Right atrium auricular region (tissue), 2 donors: ENCODE measurements at regions not wholly inside any gene's neighbourhood (a gene's known extent, or its start where the extent isn't known, plus 50 kb on each side); places are given as distances from the start of the nearest gene placed in this dataset.

Experiments used
- DNase-seq: peaks from one replicate; pipeline ENCODE4 v3.0.0-alpha.2; 2019; ENCODE audit warnings: low spot score
- H3K27ac ChIP-seq, 2 donors: fragments of 200-600 bp; sonication (generic); 1 replicate in 1 of 2; 2 replicates in 1 of 2; pipeline ENCODE4 v1.5.1; 2016 to 2019
- H3K27me3 ChIP-seq, 2 donors: fragments of 200-600 bp; sonication (generic); one replicate each; pipeline versions ENCODE4 v1.5.1 to v1.6.0; 2017 to 2019
- H3K36me3 ChIP-seq: fragments of 200-600 bp; sonication (generic); one replicate; pipeline ENCODE4 v1.5.1; 2016
- H3K4me1 ChIP-seq, 2 donors: fragments of 200-600 bp; sonication (generic); one replicate each; pipeline versions ENCODE4 v1.5.1 to v1.6.0; 2017 to 2019
- H3K4me3 ChIP-seq, 2 donors: fragments of 200-600 bp; sonication (generic); 1 replicate in 1 of 2; 2 replicates in 1 of 2; pipeline ENCODE4 v1.5.1; 2017 to 2019; ENCODE audit warnings: mild to moderate bottlenecking in 1 of 2, moderate library complexity in 1 of 2
- H3K9me3 ChIP-seq, 2 donors: fragments of 200-600 bp; sonication (generic); one replicate each; pipeline ENCODE4 v1.5.1; 2019
- CTCF ChIP-seq, 2 donors: fragments of 200-600 bp; sonication (generic); IDR thresholded peaks; one replicate each; pipeline ENCODE4 v1.5.1; 2019; ENCODE audit warnings: antibody characterized with exemption in 2 of 2

DNA sequence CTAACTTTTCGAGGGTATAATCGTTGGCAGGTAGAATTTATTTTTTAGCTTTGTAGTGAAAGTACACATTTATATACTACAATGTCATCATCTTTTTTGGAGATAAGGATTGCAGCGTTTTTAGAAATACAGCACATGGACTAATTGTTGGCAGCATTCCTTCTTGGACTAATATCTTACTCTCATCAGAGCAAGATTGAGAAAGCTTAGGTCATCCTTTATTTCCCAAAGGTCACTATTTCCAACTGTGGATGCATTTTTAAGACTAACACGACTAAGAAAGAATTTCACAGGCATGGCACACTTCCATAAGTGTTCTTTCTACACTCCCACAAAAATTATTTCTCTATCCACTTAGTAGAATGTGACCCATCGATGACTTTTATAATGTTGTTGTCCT lies 732.3 kb downstream of the NCAM2 start:
- Histone ChIP-seq H3K4me3 (no peak overlapping the region), H3K4me1 (no peaks in the 10 kb centered on the region), H3K27ac (no peak overlapping the region), H3K9me3 (no peaks in the 10 kb centered on the region), H3K36me3 (no peaks in the 10 kb centered on the region), H3K27me3 (no peaks in the 10 kb centered on the region)
- no peak for TF ChIP-seq CTCF (IDR thresholded peaks at IDR 0.05)
- DNase-seq = no peak

DNA sequence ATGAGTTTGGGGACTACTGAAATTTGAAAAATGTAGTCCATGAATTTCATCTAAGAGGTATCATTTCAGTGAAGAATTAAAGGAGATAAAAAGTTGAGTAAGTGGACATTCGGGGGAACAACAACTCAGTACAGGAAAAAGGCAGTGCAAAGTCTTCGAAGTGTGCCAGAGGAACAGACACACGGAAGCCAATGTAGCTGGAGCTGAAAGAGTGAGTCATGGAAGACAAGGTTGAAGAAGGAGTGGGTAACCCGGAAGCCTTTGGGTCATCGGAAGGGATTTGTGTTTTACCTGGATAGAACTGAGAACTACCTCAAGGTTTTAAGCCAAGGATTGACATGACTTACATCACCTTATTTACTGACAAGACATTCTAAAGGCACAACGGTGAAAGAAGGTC lies 733.4 kb downstream of the NCAM2 start:
- Histone ChIP-seq H3K4me1 (no peaks in the 10 kb centered on the region), H3K9me3 (no peaks in the 10 kb centered on the region), H3K27me3 (no peaks in the 10 kb centered on the region), H3K36me3 (no peaks in the 10 kb centered on the region), H3K4me3 (no peak overlapping the region), H3K27ac (no peak overlapping the region)
- no peak for DNase-seq
- TF ChIP-seq CTCF (IDR thresholded peaks at IDR 0.05) = no peak

DNA sequence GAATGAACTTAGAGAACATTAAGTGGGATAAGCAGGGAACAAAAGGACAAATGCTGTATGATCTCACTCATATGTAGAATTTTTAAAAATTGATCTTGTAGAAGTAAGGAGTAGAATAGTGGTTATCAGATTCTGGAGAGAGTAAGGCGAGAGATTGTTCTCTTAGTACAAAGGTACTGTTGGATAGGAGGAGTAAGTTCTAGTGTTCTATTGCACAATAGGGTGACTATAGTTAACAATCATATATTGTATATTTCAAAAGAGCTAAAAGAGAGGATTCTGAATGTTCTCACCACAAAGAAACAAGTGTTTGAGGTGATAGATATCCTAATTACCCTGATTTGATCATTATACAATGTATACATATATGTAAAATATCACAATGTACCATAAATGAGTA lies 735.9 kb downstream of the NCAM2 start:
- H3K27ac ChIP-seq = no peak overlapping the region
- no peaks in the 10 kb centered on the region for H3K4me1 ChIP-seq
- no peaks in the 10 kb centered on the region for H3K36me3 ChIP-seq
- H3K27me3 ChIP-seq = no peaks in the 10 kb centered on the region
- no peak overlapping the region for H3K4me3 ChIP-seq
- H3K9me3 ChIP-seq = no peaks in the 10 kb centered on the region
- no peak for DNase-seq
- no peak for TF ChIP-seq CTCF (IDR thresholded peaks at IDR 0.05)

DNA sequence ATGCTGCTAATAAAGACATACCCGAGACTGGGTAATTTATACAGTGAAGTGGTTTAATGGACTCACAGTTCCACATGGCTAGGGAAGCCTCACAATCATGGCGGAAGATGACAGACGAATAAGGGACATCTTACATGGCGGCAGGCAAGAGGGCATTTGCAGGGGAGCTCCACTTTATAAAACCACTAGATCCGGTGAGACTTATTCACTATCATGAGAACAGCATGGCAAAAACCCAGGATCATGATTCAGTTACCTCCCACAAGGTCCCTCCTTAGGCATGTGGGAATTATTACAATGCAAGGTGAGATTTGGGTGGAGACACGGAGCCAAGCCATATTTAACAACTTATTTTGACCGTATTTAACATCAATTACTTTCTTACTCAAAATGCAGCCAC lies 739.0 kb downstream of the NCAM2 start:
- Histone ChIP-seq H3K4me3 (no peak overlapping the region), H3K4me1 (no peaks in the 10 kb centered on the region), H3K9me3 (no peaks in the 10 kb centered on the region), H3K27ac (no peak overlapping the region), H3K36me3 (no peaks in the 10 kb centered on the region), H3K27me3 (no peaks in the 10 kb centered on the region)
- TF ChIP-seq CTCF (IDR thresholded peaks at IDR 0.05) = no peak
- no peak for DNase-seq

DNA sequence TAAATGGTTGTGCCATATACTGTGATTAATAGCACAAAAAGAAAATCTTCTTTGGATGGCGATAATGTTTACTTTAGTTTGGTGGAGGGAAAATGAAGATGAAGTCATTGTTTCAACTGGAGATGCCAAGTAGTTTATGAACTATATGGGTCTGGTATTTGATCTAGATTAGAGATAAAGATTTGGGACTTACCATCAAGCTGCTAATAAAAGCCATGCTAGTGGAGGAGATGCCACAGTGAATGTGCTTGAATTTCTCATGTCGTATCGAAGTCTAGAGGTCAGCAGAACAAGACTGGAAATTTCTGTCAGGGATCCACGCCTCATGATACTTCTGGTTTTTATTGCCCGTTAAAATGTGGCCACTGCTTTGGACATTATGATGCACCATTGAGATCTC lies 742.0 kb downstream of the NCAM2 start:
- Histone ChIP-seq H3K36me3 (no peaks in the 10 kb centered on the region), H3K9me3 (no peaks in the 10 kb centered on the region), H3K4me3 (no peak overlapping the region), H3K27ac (no peak overlapping the region), H3K27me3 (no peaks in the 10 kb centered on the region), H3K4me1 (no peaks in the 10 kb centered on the region)
- DNase-seq = no peak
- TF ChIP-seq CTCF (IDR thresholded peaks at IDR 0.05) = no peak

DNA sequence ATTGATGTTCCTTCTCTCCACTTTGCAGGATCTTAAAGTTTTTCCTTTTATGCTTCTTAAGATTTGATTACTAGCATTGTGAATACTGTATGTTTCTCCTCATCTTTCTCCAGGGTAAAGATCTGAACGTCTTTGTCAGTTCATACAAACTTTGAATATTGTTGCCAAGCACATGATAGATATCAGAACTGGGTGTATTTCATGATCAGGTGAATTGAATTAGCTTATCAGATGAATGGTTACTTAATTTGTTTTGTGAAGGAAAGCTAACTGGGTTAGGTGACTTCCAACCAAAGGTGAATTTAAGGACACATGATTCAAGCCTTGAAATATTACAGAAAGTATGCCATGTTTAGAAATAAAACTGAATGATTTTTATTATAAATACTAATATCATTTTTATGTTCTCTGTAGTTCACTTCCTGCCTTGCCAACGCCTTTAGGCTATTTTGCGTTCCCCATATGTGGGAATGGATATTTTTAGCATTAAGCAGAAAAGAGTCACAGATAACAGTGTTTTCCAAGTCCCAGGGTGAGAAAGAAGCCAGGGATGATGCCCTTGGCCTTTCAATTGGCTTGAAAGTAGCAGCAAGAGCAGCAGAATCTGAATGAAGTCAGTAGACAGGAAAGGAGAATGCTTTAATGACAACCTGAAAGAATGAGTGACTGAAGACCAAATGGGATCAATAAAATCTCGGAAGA lies 752.1 kb downstream of the NCAM2 start:
- no peaks in the 10 kb centered on the region for H3K9me3 ChIP-seq
- H3K27ac ChIP-seq = no peak overlapping the region
- no peak overlapping the region for H3K4me3 ChIP-seq
- no peak for DNase-seq
- no peaks in the 10 kb centered on the region for H3K27me3 ChIP-seq
- TF ChIP-seq CTCF (IDR thresholded peaks at IDR 0.05) = no peak
- H3K36me3 ChIP-seq = no peaks in the 10 kb centered on the region
- H3K4me1 ChIP-seq = no peaks in the 10 kb centered on the region
